ENCODE measurements at regions not wholly inside any gene's neighbourhood (a gene's known extent, or its start where the extent isn't known, plus 50 kb on each side); places are given as distances from the start of the nearest gene placed in this dataset.
"Not testable (repeated sequence)": the region's sequence is repeated elsewhere in the genome, so short reads cannot be mapped to it uniquely, and the experiment has no call there.

- no peak for TF ChIP-seq CTCF (IDR thresholded peaks at IDR 0.05; ENCODE audit: poor library complexity, severe bottlenecking)
- ATAC-seq (ENCODE audit: low read depth) = no peak
- H3K4me3 ChIP-seq (ENCODE audit: severe bottlenecking) = no peak overlapping the region
Observed at GRCh38 chr12:63508543-63508942, 159.8 kb downstream of the DPY19L2 start.

GRCh38 chr12:63499567-63499966, 168.7 kb downstream of the DPY19L2 start:
- H3K27ac ChIP-seq (ENCODE audit: poor library complexity, severe bottlenecking) = no peak overlapping the region
- H3K27me3 ChIP-seq (ENCODE audit: insufficient read depth, poor library complexity, severe bottlenecking) = peaks cover 26% of the 10 kb centered on the region
- TF ChIP-seq CTCF (IDR thresholded peaks at IDR 0.05; ENCODE audit: poor library complexity, severe bottlenecking) = no peak
- no peaks in the 10 kb centered on the region for H3K4me1 ChIP-seq (ENCODE audit: insufficient read depth, poor library complexity, severe bottlenecking)
- no peak overlapping the region for H3K4me3 ChIP-seq (ENCODE audit: severe bottlenecking)
- no peak for DNase-seq (ENCODE audit: low spot score)
- H3K9me3 ChIP-seq (ENCODE audit: severe bottlenecking) = no peaks in the 10 kb centered on the region
- no peaks in the 10 kb centered on the region for H3K36me3 ChIP-seq (ENCODE audit: low read depth)
- ATAC-seq (ENCODE audit: low read depth) = no peak

More at GRCh38 chr12:63508543-63508942, 159.8 kb downstream of the DPY19L2 start:
- no peaks in the 10 kb centered on the region for H3K9me3 ChIP-seq (ENCODE audit: severe bottlenecking)
- H3K4me1 ChIP-seq (ENCODE audit: insufficient read depth, poor library complexity, severe bottlenecking) = no peaks in the 10 kb centered on the region
- H3K36me3 ChIP-seq (ENCODE audit: low read depth) = no peaks in the 10 kb centered on the region
- no peak for DNase-seq (ENCODE audit: low spot score)
- peaks cover 11% of the 10 kb centered on the region for H3K27me3 ChIP-seq (ENCODE audit: insufficient read depth, poor library complexity, severe bottlenecking)
- no peak overlapping the region for H3K27ac ChIP-seq (ENCODE audit: poor library complexity, severe bottlenecking)

- no peak overlapping the region for H3K4me3 ChIP-seq (ENCODE audit: severe bottlenecking)
- no peak for TF ChIP-seq CTCF (IDR thresholded peaks at IDR 0.05; ENCODE audit: poor library complexity, severe bottlenecking)
- H3K9me3 ChIP-seq (ENCODE audit: severe bottlenecking) = no peaks in the 10 kb centered on the region
- peaks cover 16% of the 10 kb centered on the region for H3K27me3 ChIP-seq (ENCODE audit: insufficient read depth, poor library complexity, severe bottlenecking)
- DNase-seq (ENCODE audit: low spot score) = no peak
- ATAC-seq (ENCODE audit: low read depth) = no peak
- H3K36me3 ChIP-seq (ENCODE audit: low read depth) = no peaks in the 10 kb centered on the region
- H3K27ac ChIP-seq (ENCODE audit: poor library complexity, severe bottlenecking) = no peak overlapping the region
- no peaks in the 10 kb centered on the region for H3K4me1 ChIP-seq (ENCODE audit: insufficient read depth, poor library complexity, severe bottlenecking)
Observed at GRCh38 chr12:63498239-63498638, 170.1 kb downstream of the DPY19L2 start.

- H3K4me3 ChIP-seq (ENCODE audit: severe bottlenecking) = no peak overlapping the region
- no peak for TF ChIP-seq CTCF (IDR thresholded peaks at IDR 0.05; ENCODE audit: poor library complexity, severe bottlenecking)
Observed at GRCh38 chr12:63496654-63497053, 171.6 kb downstream of the DPY19L2 start.

GRCh38 chr12:63495974-63496373, 172.3 kb downstream of the DPY19L2 start:
- no peaks in the 10 kb centered on the region for H3K36me3 ChIP-seq (ENCODE audit: low read depth)
- DNase-seq (ENCODE audit: low spot score) (no peak), ATAC-seq (ENCODE audit: low read depth) (no peak)
- no peaks in the 10 kb centered on the region for H3K9me3 ChIP-seq (ENCODE audit: severe bottlenecking)
- no peak for TF ChIP-seq CTCF (IDR thresholded peaks at IDR 0.05; ENCODE audit: poor library complexity, severe bottlenecking)
- H3K4me3 ChIP-seq (ENCODE audit: severe bottlenecking) = no peak overlapping the region
- H3K27me3 ChIP-seq (ENCODE audit: insufficient read depth, poor library complexity, severe bottlenecking) = peaks cover 3% of the 10 kb centered on the region
- no peaks in the 10 kb centered on the region for H3K4me1 ChIP-seq (ENCODE audit: insufficient read depth, poor library complexity, severe bottlenecking)
- no peak overlapping the region for H3K27ac ChIP-seq (ENCODE audit: poor library complexity, severe bottlenecking)

More at GRCh38 chr12:63496654-63497053, 171.6 kb downstream of the DPY19L2 start:
- H3K27me3 ChIP-seq (ENCODE audit: insufficient read depth, poor library complexity, severe bottlenecking) = peaks cover 8% of the 10 kb centered on the region
- no peaks in the 10 kb centered on the region for H3K36me3 ChIP-seq (ENCODE audit: low read depth)
- H3K4me1 ChIP-seq (ENCODE audit: insufficient read depth, poor library complexity, severe bottlenecking) = no peaks in the 10 kb centered on the region
- no peak overlapping the region for H3K27ac ChIP-seq (ENCODE audit: poor library complexity, severe bottlenecking)
- ATAC-seq (ENCODE audit: low read depth) (no peak), DNase-seq (ENCODE audit: low spot score) (no peak)
- no peaks in the 10 kb centered on the region for H3K9me3 ChIP-seq (ENCODE audit: severe bottlenecking)

GRCh38 chr12:63493357-63493756, 174.9 kb downstream of the DPY19L2 start:
- H3K9me3 ChIP-seq (ENCODE audit: severe bottlenecking); H3K4me3 ChIP-seq (ENCODE audit: severe bottlenecking); H3K27ac ChIP-seq (ENCODE audit: poor library complexity, severe bottlenecking); DNase-seq (ENCODE audit: low spot score); H3K36me3 ChIP-seq (ENCODE audit: low read depth); H3K27me3 ChIP-seq (ENCODE audit: insufficient read depth, poor library complexity, severe bottlenecking); H3K4me1 ChIP-seq (ENCODE audit: insufficient read depth, poor library complexity, severe bottlenecking); ATAC-seq (ENCODE audit: low read depth): not testable (repeated sequence)

Data from RWPE2 (cell line).